ENCODE measurements at regions not wholly inside any gene's neighbourhood (a gene's known extent, or its start where the extent isn't known, plus 50 kb on each side); places are given as distances from the start of the nearest gene placed in this dataset.

- no peaks in the 10 kb centered on the region for H3K27me3 ChIP-seq (ENCODE audit: control insufficient read depth, low read length)
- no peak for TF ChIP-seq EZH2phosphoT487 (IDR thresholded peaks at IDR 0.05; ENCODE audit: borderline replicate concordance, low read length)
- no peak for TF ChIP-seq CTCF (IDR thresholded peaks at IDR 0.05; ENCODE audit: low read depth, low read length, poor library complexity, severe bottlenecking)
- no peaks in the 10 kb centered on the region for H3K9me2 ChIP-seq (replicated peaks; ENCODE audit: control insufficient read depth, low read length)
- H3F3A ChIP-seq (ENCODE audit: control insufficient read depth, insufficient read depth), result no peaks in the 10 kb centered on the region
- no peaks in the 10 kb centered on the region for H4K20me1 ChIP-seq (ENCODE audit: control insufficient read depth, insufficient read depth, low read depth, low read length)
- no peaks in the 10 kb centered on the region for H3K79me2 ChIP-seq (ENCODE audit: control insufficient read depth, low read length)
- no peak overlapping the region for H3K4me3 ChIP-seq (ENCODE audit: low read length)
- H3K4me1 ChIP-seq (ENCODE audit: control insufficient read depth, low read length), result no peaks in the 10 kb centered on the region
- H3K9me3 ChIP-seq (ENCODE audit: control insufficient read depth, insufficient read depth, low read length), result no peaks in the 10 kb centered on the region
- no peak overlapping the region for H3K4me2 ChIP-seq (ENCODE audit: low read length)
- H3K27ac ChIP-seq (ENCODE audit: low read depth, low read length), result no peak overlapping the region
- no peaks in the 10 kb centered on the region for H3K36me3 ChIP-seq (ENCODE audit: control insufficient read depth, low read length)
Measured at GRCh38 chr2:118591223-118591622, 256.2 kb downstream of the EN1 start.

DNA sequence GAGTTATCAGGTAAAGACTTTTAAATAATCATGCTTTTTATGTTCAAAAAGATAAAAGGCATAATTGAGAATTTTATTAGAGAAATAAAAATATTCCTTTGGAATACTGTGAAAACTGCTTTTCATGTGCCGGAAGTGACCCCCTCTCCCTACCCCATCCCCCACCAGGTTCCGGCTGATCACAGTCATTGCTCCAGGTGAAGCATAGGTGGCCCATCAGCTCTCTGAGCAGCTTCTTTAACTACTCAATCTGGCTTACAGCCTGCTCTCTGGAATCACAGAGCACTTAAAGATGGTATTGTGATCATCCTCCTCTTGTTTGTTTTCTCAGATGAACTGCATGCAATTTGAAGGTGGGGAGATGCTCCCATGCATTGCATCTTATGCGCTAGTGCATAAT, 257.7 kb downstream of the EN1 start:
- no peaks in the 10 kb centered on the region for H3K36me3 ChIP-seq (ENCODE audit: control insufficient read depth, low read length)
- H3K79me2 ChIP-seq (ENCODE audit: control insufficient read depth, low read length), result no peaks in the 10 kb centered on the region
- no peaks in the 10 kb centered on the region for H3K4me1 ChIP-seq (ENCODE audit: control insufficient read depth, low read length)
- no peaks in the 10 kb centered on the region for H3F3A ChIP-seq (ENCODE audit: control insufficient read depth, insufficient read depth)
- no peaks in the 10 kb centered on the region for H3K9me3 ChIP-seq (ENCODE audit: control insufficient read depth, insufficient read depth, low read length)
- H3K4me2 ChIP-seq (ENCODE audit: low read length), result no peak overlapping the region
- H3K9me2 ChIP-seq (replicated peaks; ENCODE audit: control insufficient read depth, low read length), result no peaks in the 10 kb centered on the region
- TF ChIP-seq CTCF (IDR thresholded peaks at IDR 0.05; ENCODE audit: low read depth, low read length, poor library complexity, severe bottlenecking) (no peak), EZH2phosphoT487 (IDR thresholded peaks at IDR 0.05; ENCODE audit: borderline replicate concordance, low read length) (no peak)
- no peak overlapping the region for H3K4me3 ChIP-seq (ENCODE audit: low read length)
- H3K27ac ChIP-seq (ENCODE audit: low read depth, low read length), result no peak overlapping the region
- H3K27me3 ChIP-seq (ENCODE audit: control insufficient read depth, low read length), result no peaks in the 10 kb centered on the region
- no peaks in the 10 kb centered on the region for H4K20me1 ChIP-seq (ENCODE audit: control insufficient read depth, insufficient read depth, low read depth, low read length)

DNA sequence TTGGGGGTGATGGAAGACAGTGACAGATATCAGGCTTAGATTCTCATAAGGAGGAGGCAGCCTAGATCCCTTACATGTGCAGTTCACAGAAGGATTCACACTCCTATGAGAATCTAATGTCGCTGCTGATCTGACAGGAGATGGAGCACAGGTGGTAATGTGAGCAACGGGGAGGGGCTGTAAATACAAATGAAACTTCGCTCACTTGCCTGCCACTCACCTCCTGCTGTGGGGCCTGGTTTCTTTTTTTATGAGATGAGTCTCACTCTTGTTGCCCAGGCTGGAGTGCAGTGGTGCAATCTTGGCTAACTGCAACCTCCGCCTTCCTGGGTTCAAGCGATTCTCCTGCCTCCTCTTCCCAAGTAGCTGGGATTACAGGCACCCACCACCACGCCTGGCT, 258.6 kb downstream of the EN1 start:
- Histone ChIP-seq H3K4me2 (ENCODE audit: low read length) (no peak overlapping the region), H3K27me3 (ENCODE audit: control insufficient read depth, low read length) (no peaks in the 10 kb centered on the region), H3F3A (ENCODE audit: control insufficient read depth, insufficient read depth) (no peaks in the 10 kb centered on the region), H3K27ac (ENCODE audit: low read depth, low read length) (no peak overlapping the region), H3K4me1 (ENCODE audit: control insufficient read depth, low read length) (no peaks in the 10 kb centered on the region), H3K36me3 (ENCODE audit: control insufficient read depth, low read length) (no peaks in the 10 kb centered on the region), H3K9me2 (replicated peaks; ENCODE audit: control insufficient read depth, low read length) (no peaks in the 10 kb centered on the region), H3K9me3 (ENCODE audit: control insufficient read depth, insufficient read depth, low read length) (no peaks in the 10 kb centered on the region), H4K20me1 (ENCODE audit: control insufficient read depth, insufficient read depth, low read depth, low read length) (no peaks in the 10 kb centered on the region), H3K79me2 (ENCODE audit: control insufficient read depth, low read length) (no peaks in the 10 kb centered on the region), H3K4me3 (ENCODE audit: low read length) (no peak overlapping the region)
- TF ChIP-seq EZH2phosphoT487 (IDR thresholded peaks at IDR 0.05; ENCODE audit: borderline replicate concordance, low read length), result no peak
- no peak for TF ChIP-seq CTCF (IDR thresholded peaks at IDR 0.05; ENCODE audit: low read depth, low read length, poor library complexity, severe bottlenecking)

DNA sequence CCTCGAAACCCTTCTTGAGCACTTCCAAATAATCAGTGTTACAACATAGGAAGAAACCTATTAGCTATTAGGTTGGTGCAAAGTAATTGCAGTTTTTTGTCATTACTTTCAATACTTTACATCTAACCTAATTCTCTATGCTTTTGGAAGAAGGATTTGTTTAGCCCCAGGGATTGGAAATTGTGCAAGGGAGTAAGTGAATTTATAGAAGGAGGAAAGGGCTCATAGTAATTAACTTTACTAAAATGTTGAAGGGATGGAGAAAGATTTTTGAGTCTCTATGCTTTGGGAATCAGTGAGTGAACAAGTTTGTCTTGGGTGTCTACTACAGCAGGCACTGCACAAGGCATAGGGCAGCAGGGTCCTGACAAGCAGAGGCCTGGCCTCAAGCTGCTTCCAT, 261.1 kb downstream of the EN1 start:
- Histone ChIP-seq H3K4me2 (ENCODE audit: low read length) (no peak overlapping the region), H3K9me3 (ENCODE audit: control insufficient read depth, insufficient read depth, low read length) (no peaks in the 10 kb centered on the region), H3K79me2 (ENCODE audit: control insufficient read depth, low read length) (no peaks in the 10 kb centered on the region), H4K20me1 (ENCODE audit: control insufficient read depth, insufficient read depth, low read depth, low read length) (no peaks in the 10 kb centered on the region), H3K27me3 (ENCODE audit: control insufficient read depth, low read length) (no peaks in the 10 kb centered on the region), H3F3A (ENCODE audit: control insufficient read depth, insufficient read depth) (no peaks in the 10 kb centered on the region), H3K4me1 (ENCODE audit: control insufficient read depth, low read length) (no peaks in the 10 kb centered on the region), H3K4me3 (ENCODE audit: low read length) (no peak overlapping the region), H3K9me2 (replicated peaks; ENCODE audit: control insufficient read depth, low read length) (no peaks in the 10 kb centered on the region), H3K27ac (ENCODE audit: low read depth, low read length) (no peak overlapping the region), H3K36me3 (ENCODE audit: control insufficient read depth, low read length) (no peaks in the 10 kb centered on the region)
- TF ChIP-seq EZH2phosphoT487 (IDR thresholded peaks at IDR 0.05; ENCODE audit: borderline replicate concordance, low read length), result no peak
- TF ChIP-seq CTCF (IDR thresholded peaks at IDR 0.05; ENCODE audit: low read depth, low read length, poor library complexity, severe bottlenecking), result no peak

Data from DOHH2 (cell line).